ENCODE measurements at regions not wholly inside any gene's neighbourhood (a gene's known extent, or its start where the extent isn't known, plus 50 kb on each side); places are given as distances from the start of the nearest gene placed in this dataset.
"Not testable (repeated sequence)": the region's sequence is repeated elsewhere in the genome, so short reads cannot be mapped to it uniquely, and the experiment has no call there.

DNA sequence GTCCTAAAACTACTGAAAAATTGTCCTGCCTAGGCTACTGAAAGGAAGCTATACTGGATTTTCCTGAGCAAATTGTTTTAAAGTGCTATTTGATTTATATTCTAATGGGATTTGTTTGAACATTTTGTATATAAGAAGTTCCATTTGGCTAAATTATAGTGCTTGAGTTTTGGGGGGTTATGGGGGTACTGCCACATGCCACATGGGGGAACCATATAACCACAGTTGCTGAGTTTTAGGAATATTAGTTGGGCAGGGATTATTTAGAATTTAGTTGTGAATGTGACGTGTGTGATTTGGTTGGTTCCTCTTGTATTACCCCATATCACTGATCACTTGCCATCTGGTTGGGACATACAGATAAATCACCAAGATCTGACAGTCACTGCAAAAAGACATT is 224.5 kb upstream of the TAPT1 start:
- DNase-seq (ENCODE audit: low spot score), result no peak

DNA sequence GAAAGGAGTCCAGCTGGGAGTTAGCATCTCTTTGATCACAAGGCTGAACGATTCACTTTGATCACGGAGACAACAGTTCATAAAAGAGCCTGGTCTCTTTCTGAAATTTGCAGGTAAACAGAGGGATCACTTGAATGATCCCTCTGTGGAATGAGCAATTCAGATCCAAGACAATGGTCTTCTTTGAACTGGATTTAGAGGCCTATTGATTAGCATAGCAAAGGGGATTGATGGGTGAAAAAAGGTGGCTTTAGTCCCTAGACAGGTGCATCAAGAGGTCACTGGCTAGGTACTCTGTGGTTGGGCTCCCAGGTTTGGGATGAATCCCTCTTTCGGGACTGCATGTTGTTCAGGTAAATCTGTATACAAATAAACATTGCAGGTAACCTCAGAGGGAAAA is 223.8 kb upstream of the TAPT1 start:
- DNase-seq (ENCODE audit: low spot score), result no peak

DNA sequence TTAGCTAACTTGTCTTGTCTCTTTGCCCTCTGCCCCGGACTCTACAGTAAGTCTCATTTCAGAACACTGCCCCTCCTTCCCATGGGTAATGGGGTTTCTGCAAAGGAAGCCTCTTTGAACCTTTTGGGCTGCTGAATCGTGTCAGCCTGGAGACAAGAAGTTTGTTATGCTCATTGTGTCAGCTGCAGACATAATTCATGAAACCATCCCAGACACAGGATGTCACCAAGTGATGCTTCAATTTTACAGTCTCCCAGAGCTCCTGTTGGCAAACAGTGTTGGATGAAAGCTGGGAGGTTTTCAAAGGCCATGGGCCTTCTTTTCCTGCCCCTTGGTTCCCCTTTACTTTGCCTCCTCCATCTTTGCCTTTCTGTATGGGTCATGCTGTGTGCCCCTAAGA is 223.1 kb upstream of the TAPT1 start:
- DNase-seq (ENCODE audit: low spot score), result no peak

DNA sequence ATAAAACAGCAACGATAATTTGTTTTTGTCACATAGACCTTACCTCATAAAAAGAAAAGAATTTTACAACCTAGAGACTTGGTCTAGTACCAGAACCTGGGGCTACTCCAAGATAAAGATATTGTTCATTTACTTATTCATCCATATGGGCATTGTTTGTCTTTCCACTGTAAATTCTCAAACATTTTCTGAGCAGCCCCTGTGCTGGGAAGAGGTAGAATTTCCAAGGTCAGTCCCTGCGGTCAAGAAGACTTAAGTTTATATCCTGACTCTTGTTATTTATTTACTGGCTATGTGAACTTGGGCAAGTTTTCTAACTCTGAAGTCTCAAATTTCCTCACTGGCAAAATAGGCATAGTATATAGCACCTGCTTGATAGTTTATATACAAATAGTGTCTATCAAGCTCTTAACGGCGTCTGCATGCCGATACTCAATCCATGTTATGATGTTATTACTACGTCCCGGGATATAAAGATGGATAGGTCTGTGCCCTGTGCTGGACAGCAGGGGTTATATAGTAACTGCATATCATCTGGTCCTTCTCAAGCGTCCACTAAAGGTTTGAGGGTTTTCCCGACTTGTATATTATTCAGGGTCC is 222.1 kb upstream of the TAPT1 start:
- no peak for DNase-seq (ENCODE audit: low spot score)

DNA sequence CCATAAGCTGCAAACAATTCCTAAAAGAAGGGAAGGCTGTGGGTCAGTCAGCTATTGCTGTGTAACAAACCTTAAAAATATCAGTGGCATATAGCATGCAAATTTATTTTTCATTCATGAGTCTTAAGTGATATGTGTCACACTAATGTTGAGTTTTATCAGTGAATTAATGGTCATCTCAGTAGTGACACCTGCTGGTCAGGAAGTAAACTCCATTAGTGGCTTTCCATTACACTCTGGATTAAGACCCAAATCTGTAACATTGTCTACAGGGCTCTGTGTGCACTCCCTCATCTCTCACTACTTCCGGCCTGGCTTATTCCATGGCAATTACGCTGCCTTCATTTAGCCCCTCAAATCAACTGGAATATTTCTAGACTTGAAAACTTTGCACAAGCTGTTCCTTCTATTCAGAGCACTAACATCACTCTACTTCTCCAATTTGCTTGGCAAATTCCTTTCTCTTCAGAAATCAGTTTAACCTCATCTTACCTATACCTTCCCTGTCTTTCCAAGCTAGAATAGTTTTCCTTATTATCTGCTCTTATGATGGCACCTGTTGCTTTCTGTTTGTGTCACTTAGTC is 217.3 kb upstream of the TAPT1 start:
- DNase-seq (ENCODE audit: low spot score), result no peak

DNA sequence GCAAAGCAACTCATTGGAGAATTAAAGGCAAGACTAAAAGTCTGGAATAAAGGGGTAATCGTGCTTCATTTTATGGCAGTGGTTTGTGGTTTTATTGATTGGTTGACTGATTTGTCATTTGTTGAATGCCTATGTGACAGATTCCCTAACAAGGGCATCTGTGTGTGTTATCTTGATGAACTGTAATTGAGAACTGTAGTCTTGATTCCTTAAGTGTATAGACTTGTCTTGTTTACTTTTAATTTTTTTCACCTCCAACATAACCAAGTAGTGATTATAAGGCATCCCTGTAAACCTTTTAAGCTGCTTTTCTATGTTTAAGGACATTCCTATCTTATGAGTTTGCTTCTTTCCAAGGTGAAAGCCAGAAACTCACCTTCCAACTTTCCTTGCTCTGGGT is 216.0 kb upstream of the TAPT1 start:
- DNase-seq (ENCODE audit: low spot score), result no peak

DNA sequence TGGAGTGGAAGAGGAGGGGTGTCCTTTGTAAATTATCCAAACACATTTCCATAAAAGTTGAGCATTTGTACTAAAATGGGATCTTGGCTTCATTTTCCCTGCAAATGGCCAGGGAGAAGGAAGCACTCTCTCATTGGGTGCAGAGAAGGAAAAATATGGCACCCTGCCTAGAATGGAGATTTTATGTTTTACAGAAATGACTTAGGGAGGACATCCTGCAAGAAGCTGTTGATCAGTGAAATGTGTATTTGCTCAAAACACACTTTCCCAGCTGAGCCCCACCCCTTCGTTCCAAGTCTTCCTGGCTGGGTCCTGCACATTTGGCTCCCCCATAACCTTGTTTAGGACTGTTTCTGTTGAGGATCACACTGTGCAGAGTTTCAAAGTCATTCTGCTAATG is 213.5 kb upstream of the TAPT1 start:
- no peak for DNase-seq (ENCODE audit: low spot score)

DNA sequence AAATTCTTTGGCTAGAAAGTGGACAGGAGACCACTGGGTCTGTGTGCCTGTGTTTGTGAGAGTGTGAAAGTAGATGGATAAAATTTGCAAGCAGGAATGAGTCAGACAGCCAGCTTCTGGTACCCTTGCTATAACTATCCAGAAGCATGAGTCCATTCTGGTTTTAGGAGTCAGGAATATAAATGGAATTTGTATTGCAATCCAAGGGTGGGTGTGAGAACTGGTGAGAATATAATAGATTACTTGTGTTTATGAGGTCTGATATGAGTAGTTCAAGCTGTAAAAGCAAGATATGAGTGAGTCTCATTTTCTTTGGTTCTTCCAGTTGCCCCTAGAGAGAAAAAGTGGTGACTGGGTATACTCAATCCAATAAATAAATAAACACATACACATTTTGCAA is 212.7 kb upstream of the TAPT1 start:
- DNase-seq (ENCODE audit: low spot score), result no peak

DNA sequence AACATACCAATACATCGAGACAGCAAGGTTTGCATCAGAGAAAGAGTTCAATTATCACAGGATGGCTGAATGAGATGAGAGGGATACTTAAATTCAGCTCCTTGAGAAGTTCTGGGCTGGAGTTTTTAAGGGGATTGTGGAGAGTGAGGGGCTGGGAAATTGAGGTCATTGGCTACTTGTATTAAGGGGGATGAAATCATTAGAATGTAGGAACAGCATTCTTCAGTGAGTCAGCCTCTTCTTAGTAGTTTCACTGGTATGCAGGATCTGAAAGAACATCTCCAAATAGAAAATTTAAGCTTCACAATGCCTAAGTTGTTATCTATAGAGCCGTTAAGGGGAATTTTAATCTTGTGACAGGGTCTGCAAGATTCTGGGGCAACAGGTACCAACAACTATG is 211.6 kb upstream of the TAPT1 start:
- DNase-seq (ENCODE audit: low spot score), result no peak

DNA sequence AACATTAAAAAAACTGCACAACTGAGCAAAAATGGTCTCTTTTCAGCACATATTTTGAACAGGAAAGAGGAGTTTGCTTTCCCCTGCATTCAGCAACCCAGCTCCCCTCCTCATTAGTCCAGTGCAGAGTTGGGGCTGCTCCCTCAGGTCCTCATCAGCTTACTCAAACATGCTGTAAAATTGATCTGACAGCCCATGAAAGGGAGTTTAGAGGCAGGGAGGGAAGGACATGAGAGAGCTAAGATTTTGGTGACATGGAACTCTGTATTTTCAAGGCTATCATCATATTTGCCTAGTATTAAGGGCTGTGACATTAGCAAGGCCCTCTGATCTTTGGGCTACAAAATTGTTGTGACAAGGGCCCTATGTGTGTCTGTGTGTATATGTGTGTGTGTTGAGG is 205.6 kb upstream of the TAPT1 start:
- DNase-seq (ENCODE audit: low spot score), result no peak

DNA sequence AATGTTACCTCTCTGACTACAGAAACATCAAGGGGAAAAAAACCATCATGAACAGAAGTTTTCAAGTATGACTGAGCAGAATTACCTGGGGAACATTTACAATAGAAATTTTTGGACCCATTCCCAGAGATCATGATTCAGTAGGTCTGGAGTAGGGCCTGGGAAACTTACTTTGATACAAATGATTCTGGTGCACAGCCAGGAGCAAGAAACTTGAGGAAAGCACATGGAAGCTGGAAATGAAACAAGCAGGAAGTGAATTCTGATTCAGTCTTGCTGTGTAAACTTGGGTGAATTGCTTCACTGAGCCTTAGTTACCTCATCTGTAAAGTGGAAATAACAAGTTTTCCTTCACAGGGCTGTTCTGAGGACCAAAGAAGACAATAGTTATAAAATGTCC is 192.5 kb upstream of the TAPT1 start:
- DNase-seq (ENCODE audit: low spot score), result peak; percentile 54

DNA sequence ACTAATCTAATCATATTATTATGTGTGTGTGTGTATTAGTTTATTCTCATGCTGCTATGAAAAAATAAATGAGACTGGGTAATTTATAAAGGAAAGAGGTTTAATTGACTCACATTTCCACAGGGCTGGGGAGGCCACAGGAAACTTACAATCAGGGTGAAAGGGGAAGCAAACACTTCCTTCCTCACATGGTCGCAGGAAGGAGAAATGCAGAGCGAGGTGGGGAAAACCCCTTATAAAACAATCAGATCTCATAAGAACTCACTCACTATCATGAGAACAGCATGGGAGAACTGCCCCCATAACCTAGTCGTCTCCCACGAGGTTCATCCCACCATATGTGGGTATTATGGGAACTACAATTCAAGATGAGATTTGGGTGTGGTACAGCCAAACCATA is 190.9 kb upstream of the TAPT1 start:
- no peak for DNase-seq (ENCODE audit: low spot score)

DNA sequence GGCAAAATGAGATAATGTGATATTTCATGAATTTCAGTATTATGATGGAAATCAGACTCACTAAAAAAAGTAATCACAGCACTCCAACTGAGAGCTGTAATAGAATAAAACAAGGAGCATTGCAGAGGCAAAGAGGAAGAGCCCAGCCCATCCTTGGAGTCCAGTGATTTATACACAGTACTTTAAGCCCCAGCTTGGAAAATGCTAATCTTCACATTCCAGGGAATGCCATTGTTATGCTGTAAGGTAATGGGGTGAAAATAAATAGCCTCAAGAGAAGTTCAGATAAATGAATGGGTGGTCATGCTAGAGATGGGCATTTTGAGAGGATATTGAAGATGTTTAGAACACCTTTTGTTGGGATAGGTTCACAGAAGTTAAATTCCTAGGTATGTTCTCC is 190.3 kb upstream of the TAPT1 start:
- DNase-seq (ENCODE audit: low spot score), result no peak

DNA sequence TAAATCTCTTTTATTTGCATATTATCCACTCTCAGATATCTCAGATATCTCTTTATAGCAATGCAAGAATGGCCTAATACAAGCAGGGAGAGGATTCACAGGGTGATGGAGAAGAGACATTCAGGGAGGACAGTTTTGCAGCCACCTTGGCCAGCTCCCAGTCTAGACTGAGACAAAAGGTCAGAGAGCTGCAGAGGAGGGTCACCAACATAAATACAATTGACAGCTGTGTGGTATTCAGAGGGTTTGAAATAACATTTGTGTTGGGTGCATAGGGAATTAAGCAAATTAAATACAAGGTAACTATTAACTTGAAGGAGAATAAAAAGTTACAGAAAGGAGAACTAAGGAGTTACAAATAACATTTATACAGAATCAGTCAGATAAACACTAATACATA is 189.5 kb upstream of the TAPT1 start:
- no peak for DNase-seq (ENCODE audit: low spot score)

DNA sequence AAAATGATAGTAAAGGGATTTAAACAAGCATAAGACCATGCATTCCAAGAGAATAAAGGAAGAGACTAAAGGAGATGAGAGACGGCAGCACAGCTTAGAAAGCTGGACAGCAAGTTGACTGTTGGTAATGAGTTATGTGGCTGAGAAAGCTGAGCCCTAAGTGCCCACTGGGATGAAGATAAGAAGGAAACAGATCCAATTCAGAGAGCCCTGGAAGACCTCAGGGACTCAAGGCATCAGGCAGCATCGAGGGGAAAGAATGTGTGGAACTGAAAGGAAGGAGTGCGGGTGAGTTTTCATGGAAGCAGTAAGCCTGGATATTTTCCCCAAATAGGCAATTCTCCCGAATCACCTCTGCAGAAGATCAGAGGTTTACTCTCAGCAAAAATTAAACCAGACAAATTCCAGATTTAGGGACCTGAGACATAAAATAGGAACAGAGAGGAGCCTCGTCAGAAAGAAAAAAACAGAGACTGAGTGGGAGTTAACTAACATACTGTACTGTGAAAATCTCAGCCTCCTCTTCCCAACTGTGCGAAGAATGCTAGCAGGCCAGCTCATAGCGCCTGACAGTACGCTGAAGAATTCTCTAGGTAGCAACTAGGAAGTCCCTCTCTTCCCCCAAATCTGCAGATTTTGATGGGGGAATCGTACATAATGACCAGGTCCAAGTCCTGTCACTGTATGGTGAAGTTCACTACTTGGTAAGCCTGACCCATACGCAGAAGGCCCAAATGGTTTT is 187.7 kb upstream of the TAPT1 start:
- no peak for DNase-seq (ENCODE audit: low spot score)

DNA sequence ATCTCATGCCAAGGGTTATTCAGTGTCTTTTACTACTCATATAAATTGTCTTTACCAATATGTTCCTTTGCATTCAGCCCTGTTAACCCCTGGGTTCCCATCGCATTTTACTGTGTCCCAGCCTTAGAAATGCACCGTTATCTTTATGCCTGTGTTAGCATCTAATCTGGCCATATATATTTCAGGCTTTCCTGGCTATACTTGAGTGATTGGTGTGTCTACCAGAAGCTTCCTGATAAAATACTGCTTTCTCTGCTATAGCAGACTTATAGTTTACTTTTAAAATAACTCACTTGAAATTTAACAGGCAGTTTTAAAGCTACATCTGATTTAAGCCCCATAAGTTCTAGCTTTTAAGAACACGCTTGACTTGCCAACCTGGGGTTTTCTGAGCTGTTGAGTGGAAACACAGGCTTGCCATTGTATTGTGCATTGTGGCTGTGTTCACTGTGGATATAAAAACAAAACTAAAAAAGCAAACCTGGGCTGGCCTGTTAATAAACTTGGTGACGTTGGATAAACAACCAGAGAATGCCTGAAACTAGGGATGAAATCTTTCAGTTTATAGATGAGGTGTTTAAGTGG is 185.3 kb upstream of the TAPT1 start:
- no peak for DNase-seq (ENCODE audit: low spot score)

DNA sequence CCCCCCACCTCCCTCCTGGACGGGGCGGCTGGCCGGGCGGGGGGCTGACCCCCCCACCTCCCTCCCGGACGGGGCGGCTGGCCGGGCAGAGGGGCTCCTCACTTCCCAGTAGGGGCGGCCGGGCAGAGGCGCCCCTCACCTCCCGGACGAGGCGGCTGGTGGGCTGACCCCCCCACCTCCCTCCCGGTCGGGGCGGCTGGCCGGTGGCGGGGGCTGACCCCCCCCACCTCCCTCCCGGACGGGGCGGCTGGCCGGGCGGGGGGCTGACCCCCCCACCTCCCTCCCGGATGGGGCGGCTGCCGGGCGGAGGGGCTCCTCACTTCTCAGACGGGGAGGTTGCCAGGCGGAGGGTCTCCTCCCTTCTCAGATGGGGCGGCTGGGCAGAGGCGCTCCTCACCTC is 166.9 kb upstream of the TAPT1 start:
- not testable (repeated sequence) for DNase-seq (ENCODE audit: low spot score)

DNA sequence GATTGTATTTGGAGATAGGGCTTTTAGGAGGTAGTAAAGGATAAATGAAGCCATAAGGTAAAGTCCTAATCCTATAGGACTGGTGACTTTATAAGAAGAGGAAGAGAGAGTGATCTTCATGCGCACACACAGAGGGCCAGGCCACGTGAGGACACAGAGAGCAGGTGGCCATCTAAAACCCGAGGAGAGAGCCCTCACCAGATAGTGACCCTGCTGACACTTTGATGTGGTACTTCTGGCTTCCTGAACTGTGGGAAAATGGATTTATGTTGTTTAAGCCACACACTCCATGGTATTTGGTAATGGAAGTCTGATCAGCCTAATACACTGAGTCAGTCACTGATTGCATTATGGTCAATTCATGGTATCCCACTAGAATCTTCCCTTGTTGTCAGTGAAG is 164.9 kb upstream of the TAPT1 start:
- DNase-seq (ENCODE audit: low spot score), result no peak

DNA sequence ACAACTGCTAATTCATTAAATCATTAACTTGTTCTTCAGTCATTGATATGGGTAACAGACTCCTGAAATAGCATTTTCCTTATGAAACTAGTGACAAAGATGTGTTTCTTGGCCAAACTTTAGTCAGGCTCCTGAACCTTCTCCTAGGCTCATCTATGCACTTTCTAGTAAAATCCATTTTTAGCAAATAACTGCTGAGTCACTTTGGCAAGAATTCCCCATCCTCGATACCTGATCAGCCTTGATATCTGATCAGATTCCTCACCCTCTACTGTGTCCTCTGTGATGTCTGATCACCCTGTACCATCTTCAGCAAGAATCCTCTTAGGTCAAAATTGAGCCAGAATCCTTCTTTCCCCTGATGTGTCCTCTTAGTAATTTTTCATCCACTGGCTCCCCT is 161.2 kb upstream of the TAPT1 start:
- DNase-seq (ENCODE audit: low spot score), result no peak

DNA sequence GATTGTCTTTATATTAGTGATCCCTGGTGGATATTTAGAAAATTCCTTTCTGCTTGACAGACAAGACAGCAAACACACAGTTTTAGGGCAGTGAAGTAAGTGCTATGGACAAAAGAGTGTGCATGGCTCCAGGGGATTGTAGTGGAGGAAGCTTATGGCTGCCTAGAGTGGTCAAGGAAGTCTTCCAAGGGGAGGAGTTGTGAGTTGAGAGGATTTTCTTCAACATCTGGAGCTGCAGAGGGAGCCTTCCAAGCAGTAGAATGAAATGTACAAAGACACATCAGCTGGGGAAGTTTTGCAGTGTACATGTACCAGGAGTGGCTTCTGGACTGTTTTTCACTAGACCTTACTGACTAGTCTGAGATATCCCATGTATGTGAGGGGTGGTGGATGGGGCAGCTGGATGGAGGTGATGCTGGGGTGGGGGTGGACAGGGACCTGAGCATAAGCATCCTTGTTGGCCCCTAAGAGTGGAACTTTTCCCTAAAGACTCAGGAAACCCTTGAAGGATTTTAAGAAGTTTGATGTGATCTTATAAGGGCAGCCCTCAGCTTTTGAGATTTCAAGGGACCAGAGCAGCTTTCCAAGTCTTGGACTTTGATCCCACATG is 160.5 kb upstream of the TAPT1 start:
- DNase-seq (ENCODE audit: low spot score), result no peak

DNA sequence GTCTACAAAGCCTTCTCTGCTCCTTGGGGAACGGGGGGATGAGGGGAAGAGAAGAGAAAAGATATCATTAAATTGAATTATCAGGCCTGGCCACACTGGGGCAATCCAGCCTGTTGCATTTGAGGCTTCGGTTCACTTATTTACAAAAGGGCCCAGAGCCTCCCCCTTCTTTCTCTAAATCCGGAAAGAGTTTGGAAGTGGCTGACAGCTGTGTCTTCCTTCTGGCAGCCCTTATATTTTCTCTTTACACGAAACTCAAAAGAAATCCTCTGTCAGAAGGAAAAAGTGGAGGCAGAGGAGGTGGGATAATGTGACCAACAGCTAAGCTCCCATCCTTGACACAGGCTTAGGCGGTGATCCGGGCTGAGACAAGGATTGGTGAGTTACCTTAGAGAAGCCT is 158.3 kb upstream of the TAPT1 start:
- DNase-seq (ENCODE audit: low spot score), result no peak

DNA sequence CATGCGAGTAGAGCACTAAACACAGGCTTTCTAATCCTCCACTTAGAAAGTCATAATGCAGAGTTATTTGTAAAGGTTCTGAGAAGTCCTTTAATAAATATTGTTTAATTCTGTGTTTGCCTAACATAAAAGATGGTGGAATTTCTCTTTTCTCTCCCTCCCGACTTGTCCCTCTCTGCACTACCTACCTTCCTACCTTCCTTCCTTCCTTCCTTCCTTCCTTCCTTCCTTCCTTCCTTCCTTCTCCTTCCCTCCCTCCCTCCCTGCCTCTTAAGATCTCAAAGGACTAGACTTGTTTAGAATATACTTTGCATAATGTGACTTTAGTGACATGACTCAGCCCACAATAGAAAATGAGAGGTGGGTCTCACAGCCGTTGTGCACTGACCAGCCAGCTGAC is 156.3 kb upstream of the TAPT1 start:
- no peak for DNase-seq (ENCODE audit: low spot score)

DNA sequence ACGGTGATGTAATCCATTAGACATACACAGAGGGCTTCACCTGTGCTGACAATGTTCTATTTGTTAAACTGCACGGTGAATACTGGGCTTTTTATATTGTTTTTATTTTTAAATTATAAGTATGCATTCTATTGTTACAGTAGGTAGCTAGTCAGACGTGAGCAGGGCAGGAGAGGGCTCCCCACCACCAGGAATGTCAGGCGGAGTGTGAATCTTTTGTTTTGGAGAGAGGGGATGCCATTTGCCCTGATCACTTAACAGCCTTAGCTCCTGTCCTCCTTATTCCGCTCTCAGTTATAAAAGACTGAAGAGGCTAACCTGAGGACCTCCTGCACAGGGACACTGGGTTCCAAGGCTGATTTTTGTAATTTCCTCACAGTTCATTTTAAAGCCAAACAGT is 151.6 kb upstream of the TAPT1 start:
- DNase-seq (ENCODE audit: low spot score), result no peak

Measured in mucosa of gallbladder (tissue), 1 donor.